ENCODE measurements at regions not wholly inside any gene's neighbourhood (a gene's known extent, or its start where the extent isn't known, plus 50 kb on each side); places are given as distances from the start of the nearest gene placed in this dataset.
A peak's percentile ranks its signal among the peaks of the same experiment; 100 is the strongest.

DNA sequence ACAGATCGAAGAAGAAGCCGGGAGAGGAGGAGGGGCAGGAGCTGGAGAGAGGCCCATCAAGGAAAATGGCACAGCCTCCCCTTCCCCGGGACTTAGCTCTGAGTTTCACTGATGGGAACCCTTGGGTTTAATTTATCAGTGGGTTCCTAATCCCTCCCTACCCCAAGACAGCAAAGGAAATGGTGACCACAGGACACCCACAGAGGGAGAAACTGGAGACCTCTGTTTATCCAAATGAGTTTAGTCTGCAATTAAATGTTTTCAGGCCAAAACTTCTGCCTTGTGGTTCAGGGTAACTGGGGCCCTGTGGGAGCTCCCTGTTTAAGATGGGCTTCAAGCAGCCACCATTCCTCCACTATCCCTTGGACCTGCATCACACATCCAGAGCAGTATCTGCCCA lies 190.8 kb upstream of the TOPAZ1 start:
- TF ChIP-seq, protein P1, sequence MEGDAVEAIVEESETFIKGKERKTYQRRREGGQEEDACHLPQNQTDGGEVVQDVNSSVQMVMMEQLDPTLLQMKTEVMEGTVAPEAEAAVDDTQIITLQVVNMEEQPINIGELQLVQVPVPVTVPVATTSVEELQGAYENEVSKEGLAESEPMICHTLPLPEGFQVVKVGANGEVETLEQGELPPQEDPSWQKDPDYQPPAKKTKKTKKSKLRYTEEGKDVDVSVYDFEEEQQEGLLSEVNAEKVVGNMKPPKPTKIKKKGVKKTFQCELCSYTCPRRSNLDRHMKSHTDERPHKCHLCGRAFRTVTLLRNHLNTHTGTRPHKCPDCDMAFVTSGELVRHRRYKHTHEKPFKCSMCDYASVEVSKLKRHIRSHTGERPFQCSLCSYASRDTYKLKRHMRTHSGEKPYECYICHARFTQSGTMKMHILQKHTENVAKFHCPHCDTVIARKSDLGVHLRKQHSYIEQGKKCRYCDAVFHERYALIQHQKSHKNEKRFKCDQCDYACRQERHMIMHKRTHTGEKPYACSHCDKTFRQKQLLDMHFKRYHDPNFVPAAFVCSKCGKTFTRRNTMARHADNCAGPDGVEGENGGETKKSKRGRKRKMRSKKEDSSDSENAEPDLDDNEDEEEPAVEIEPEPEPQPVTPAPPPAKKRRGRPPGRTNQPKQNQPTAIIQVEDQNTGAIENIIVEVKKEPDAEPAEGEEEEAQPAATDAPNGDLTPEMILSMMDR (IDR thresholded peaks at IDR 0.05; ENCODE audit: insufficient read depth, low read depth, low read length) = no peak
- H3K4me3 ChIP-seq (ENCODE audit: low read depth, low read length) = no peak overlapping the region
- no peak for DNase-seq (ENCODE audit: low read depth)

DNA sequence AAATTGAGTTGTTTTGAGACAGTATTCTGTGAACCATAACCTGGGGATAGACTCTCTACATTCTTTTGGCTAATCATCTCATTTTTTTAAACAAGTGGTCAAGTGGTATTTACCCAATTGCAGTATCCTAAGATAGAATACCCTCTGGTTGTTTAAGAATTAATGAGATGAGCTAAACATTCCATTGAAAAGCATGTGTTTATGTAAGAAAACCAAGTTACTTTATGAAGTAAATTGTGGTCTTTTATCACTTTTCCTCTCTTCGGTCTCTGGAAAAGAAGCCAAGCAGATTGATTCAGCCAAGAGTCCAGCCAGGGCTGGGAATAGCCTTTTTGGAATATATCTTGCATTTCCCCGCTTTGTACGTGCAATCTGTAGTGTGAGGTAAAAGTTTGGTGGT lies 185.7 kb upstream of the TOPAZ1 start:
- no peak overlapping the region for H3K4me3 ChIP-seq (ENCODE audit: low read depth, low read length)
- TF ChIP-seq, protein P1 (IDR thresholded peaks at IDR 0.05; ENCODE audit: insufficient read depth, low read depth, low read length) = no peak
- DNase-seq (ENCODE audit: low read depth) = peak; percentile 50

DNA sequence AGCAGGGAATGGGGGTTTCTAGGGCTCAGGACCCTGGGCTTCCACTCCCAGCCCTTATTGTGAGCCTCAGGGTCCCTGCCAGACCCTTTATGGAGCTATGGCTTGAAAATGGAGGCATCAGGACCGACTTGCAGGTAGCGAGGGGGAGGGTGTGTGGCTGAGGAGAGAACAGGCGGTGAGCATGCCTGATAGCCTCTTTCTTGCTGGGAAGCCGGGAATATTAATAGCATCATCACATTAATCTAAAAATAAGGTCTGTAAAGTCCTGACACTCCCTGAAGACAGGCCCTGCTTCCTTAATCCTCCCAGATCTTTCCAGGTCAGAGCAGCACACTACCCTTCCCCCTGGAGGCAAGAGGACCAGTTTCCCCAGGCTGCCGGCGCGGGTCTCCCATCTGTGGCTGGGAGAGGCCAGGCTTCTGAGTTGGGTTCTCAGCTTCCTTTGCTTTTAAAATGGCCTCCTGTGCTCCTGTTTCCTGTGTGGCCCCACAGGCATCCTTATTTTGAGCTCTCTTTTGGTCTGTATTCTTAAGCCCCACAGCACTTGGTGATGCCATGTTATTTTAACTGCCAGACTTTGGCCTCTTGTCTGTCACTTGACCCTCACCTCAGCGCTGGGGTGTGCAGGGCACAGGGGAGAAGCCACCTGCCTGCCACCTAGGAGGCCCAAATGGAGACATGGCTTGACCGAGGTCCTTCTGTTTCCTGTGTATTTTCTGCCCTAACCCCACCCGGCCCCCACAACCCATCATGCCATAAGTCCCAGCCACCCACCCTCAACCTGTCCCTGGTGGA lies 185.0 kb upstream of the TOPAZ1 start:
- no peak for DNase-seq (ENCODE audit: low read depth)
- TF ChIP-seq, protein P1 (IDR thresholded peaks at IDR 0.05; ENCODE audit: insufficient read depth, low read depth, low read length) = no peak
- H3K4me3 ChIP-seq (ENCODE audit: low read depth, low read length) = no peak overlapping the region

DNA sequence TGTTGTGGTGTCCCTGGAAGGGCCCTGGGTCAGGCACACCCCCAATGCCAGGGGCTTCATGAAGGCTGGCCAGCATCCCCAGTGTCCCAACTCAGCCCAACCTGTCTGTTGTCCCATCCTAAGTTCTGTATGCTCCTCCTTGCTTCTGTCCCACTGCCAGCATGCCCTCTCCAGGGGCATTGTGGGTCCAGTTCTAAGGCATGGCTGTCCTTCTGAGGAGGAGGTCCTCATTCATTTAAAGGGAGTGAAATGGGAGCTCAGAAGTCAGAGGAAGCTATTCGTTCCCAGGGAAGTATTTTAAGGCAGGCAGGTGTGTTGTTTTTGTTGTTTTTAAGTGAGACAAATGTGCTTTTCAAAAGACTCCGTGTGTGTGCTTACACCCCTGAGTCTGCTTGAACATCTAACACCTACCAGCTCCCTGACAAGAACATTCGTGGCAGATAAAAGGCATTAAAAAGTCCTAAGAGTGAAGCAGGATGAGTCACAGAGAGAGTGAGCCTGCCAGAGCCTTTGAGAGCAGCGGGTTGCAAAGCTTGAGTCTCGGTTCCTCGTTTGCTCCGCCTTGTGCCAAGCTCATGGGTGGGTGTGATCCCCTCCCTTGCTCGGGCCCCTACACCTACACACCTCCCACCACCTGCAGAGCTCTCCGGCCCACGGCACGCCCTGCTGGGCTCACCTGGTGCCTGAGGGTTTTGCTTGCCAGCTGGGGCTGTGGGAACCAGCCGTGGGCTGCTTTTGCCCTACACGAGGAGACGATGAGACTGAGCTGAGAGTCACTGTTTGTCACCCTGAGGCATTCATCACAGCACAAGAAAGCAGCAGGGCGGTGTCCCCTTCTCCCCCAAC lies 183.4 kb upstream of the TOPAZ1 start:
- no peak overlapping the region for H3K4me3 ChIP-seq (ENCODE audit: low read depth, low read length)

DNA sequence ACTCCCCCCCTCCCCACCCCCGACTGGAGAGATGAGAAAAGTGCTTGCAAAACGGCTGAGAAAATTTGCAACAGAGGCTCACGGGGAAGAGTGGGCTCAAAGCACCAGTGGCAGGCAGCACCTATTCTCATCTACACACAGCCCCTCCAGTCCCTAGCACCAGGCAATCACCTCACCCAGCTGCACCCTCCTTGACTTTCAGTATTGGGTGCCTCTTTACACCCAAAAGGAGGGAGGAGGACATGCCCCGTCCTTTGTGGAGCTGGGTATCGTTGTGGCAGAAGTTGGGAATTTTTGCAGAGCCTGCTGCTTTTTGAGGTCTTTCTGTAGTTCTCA lies 182.8 kb upstream of the TOPAZ1 start:
- H3K4me3 ChIP-seq (ENCODE audit: low read depth, low read length) = no peak overlapping the region
- no peak for DNase-seq (ENCODE audit: low read depth)
- TF ChIP-seq, protein P1 (IDR thresholded peaks at IDR 0.05; ENCODE audit: insufficient read depth, low read depth, low read length) = no peak

More for the DNA sequence above, 183.4 kb upstream of the TOPAZ1 start:
- TF ChIP-seq, protein P1 (IDR thresholded peaks at IDR 0.05; ENCODE audit: insufficient read depth, low read depth, low read length) = no peak
- peak; percentile 26 for DNase-seq (ENCODE audit: low read depth)

DNA sequence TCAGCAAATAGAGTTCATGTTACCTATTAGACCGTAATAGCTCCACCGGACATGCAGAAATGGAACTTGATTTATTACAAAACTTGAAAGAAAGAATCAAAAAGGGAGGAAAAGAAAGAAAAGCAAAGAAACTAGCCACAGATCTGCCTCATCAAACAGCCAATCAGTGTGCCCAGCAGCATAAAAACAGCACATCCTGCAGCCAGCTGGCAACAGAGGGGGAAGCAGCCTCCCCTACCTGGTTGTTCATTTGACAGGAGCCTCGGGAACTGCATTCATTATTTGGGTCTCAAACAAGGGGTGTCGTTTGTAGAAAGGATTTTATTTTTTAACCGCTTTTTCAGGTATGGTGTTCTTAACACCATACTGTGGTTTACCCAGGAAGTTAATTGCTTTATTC lies 181.5 kb upstream of the TOPAZ1 start:
- TF ChIP-seq, protein P1 (IDR thresholded peaks at IDR 0.05; ENCODE audit: insufficient read depth, low read depth, low read length) = no peak
- no peak overlapping the region for H3K4me3 ChIP-seq (ENCODE audit: low read depth, low read length)
- DNase-seq (ENCODE audit: low read depth) = no peak

Data from fibroblast of villous mesenchyme (primary cell).